SU-DHL-6 (cell line): ENCODE measurements at regions not wholly inside any gene's neighbourhood (a gene's known extent, or its start where the extent isn't known, plus 50 kb on each side); places are given as distances from the start of the nearest gene placed in this dataset.

Experiments
- CTCF ChIP-seq: fragments of 200-600 bp; sonication (generic); IDR thresholded peaks from one replicate; pipeline ENCODE4 v1.5.1; 2017; ENCODE audit warnings: antibody characterized with exemption, mild to moderate bottlenecking, low read length, moderate library complexity; ENCODE audit not compliant: insufficient read depth, poor library complexity, severe bottlenecking
- EZH2phosphoT487 ChIP-seq: fragments of 200-600 bp; sonication (generic), shearing (Covaris generic); conservative IDR thresholded peaks from 2 replicates; pipeline ENCODE4 v1.6.1; 2018; ENCODE audit warnings: mild to moderate bottlenecking, antibody characterized with exemption, low read length, moderate library complexity, mixed read lengths

GRCh38 chr13:106063591-106064313, 471.7 kb downstream of the EFNB2 start:
- no peak for TF ChIP-seq CTCF
- TF ChIP-seq EZH2phosphoT487 = no peak
